ENCODE measurements at regions not wholly inside any gene's neighbourhood (a gene's known extent, or its start where the extent isn't known, plus 50 kb on each side); places are given as distances from the start of the nearest gene placed in this dataset.

- DNase-seq (ENCODE audit: low read depth in 3 of 3): peak in 1 of 3 experiments; percentile 3
Measured at GRCh38 chr18:54717673-54718407, 110.4 kb upstream of the RAB27B start.

DNA sequence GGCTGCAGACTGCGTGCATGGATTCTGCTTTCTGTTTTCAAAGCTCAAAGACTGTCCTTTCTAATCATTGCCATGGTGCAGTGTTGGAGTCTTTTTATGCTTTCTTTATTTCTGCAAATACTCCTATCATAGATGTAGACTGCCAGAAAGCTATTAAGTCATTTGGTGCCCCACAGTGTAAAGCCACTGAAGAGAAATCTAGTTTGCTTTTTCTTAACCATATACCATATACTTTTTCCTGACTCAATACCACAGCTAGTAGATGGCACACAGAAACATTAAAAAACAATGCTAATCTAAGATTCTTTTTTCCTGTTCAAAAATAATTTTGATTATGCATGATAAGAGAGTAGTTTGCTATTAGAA, 109.9 kb upstream of the RAB27B start:
- no peak for DNase-seq (ENCODE audit: low read depth in 3 of 3)

GRCh38 chr18:54720620-54721019, 107.7 kb upstream of the RAB27B start:
- no peak for DNase-seq (ENCODE audit: low read depth in 3 of 3)

DNA sequence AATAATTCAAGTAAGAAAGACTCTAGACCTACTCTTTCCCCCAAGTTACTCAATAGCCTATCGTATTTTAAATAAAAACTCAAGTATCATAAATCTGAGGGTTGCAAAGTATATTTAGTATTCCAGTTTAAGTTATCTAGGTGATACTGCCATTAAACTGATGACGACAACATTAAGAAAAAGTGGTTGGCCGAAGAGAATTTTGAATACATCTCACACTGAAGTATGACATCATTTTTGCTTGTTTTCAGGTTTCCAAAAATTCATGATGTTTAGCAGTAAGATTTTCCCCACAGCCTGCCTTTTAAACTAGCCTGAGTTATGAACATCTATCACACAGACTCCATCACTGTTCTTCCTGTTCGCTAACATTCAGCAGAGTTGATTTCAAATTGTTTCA, 102.1 kb upstream of the RAB27B start:
- no peak for DNase-seq (ENCODE audit: low read depth in 3 of 3)

DNA sequence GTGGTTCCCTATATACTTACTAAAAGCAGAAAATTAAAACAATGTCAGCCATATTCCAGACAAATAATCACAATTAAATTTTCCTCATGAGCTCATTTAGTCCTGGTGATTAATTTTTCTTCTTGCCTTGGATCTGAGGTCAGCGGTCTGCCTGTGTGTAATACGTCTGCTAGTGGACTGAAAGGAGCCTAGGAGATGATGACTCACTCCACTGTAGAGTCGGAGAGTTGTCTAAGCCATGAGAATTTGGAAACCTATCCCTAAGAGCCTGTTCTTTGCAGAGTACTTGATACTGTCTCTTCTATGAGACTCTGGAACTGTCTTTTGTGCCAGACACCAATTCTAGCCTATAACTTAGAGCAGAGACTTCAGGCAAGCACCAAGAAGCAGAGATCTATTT, 94.2 kb upstream of the RAB27B start:
- no peak for DNase-seq (ENCODE audit: low read depth in 3 of 3)

DNA sequence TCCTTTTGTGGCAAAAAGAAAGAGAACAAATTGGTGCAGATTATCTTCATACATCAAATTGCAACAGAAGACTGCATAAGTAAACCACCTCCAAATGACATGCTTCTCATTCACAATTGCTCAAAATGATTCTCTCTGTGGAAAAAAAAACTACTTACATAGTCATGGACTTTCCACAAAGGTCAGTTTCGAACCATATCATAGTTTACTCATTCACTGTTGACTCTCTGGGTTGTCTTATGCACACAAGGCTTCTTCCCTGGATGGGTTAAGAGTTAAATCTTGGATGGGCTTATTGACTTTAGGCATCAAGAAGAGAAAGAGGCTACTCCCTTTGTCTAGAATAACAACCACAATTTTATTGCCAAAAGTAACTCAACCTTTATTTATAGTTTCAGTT, 91.3 kb upstream of the RAB27B start:
- DNase-seq (ENCODE audit: low read depth in 3 of 3): no peak

DNA sequence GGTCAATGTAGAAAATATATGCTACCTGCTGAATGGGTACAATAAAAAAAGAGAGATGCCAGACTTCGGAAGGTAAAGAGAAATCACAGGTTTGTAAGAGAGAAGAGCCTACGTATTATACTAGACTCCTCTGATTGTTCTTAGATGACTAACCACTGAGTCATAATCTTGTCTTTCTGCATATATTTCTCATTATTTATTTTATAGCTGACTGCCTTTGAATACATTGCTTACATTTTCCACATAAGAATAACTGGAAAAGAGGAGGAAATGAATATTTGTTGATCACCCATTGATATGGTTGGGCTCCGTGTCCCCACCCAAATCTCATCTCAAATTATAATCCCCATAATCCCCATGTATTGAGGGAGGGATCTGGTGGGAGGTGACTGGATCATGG, 90.3 kb upstream of the RAB27B start:
- no peak for DNase-seq (ENCODE audit: low read depth in 3 of 3)

- no peak for DNase-seq (ENCODE audit: low read depth in 3 of 3)
Measured at GRCh38 chr18:54739476-54739875, 88.8 kb upstream of the RAB27B start.

GRCh38 chr18:54740136-54740846, 88.0 kb upstream of the RAB27B start:
- DNase-seq (ENCODE audit: low read depth in 3 of 3): no peak

DNA sequence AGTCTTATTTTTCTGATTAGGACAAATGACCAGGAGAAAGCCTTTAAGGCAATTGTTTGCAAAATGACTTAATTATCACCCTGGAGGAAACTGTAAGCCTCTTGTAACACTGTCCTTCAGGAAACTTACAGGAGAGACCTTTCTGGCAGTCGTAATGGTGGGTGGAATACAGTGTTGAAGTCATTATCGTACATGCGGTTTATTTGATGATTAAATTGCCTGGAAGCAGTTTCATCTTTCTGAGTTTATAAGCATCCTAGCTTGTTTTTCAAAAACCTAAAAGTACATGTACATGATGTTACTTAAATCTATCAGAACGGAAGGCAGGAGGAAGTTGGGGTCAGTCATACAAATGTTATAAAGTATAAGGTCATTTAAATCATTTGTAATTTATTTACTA, 86.2 kb upstream of the RAB27B start:
- no peak for DNase-seq (ENCODE audit: low read depth in 3 of 3)

DNA sequence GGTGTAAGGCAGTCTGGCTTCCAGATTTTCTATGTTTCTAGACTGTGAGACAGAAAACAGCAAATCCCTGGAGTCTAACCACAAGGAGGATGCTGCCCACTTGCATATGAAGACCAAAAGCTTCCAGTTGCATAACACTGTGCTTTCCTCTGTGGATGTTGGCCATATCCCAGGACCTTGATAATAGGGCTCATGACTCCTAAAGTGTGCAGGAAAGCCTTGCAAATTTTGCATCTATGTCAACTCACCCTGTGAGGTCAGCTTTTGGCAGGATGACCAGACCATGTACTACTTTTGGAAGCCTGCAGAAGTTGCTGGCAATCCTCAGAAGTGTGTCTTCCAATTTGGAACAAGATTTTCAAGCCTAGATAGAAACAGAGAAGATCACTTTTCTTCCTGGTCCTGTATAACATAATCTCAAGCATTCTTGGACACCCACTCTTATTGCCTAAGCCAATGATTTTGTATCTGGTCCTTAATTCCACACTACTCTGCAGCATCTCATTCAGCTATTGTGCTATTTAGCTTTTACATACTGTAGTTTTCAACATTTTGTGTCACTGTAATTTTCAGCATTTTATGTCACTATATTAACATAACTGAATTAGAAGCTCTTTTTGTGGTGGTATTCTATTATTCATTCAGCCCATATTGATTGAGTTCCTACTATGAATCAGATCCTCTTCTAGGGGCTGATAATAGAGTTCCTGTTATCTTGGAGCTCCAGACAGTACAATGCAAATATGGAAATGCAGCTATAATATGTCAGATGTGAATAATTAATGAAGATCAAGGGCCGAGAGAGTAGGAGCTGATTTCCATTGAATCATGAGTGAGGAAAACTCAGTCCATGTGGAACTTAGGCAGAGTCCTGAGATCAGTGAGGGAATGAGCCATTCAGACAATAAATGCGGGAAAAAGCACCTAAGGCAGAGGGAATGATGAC, 85.3 kb upstream of the RAB27B start:
- no peak for DNase-seq (ENCODE audit: low read depth in 3 of 3)

DNA sequence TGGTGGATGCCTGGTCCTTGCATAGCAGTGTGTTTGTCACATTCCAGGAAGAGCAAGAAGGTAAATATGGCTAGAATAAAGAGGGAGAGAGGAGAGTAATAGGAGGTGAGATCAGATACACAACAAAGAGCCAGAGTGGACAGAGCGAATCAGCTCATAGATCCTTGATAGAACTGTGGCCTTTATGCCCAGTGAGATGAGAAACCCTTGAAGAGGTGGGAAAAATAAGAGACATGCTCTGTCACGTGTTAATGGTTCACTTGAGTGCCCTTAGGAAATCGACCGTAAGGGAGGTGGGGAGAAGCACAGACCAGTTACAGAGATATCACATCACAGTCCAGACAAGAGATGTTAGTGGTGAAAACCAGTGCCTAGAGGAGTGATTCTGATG, 84.7 kb upstream of the RAB27B start:
- DNase-seq (ENCODE audit: low read depth in 3 of 3): no peak

GRCh38 chr18:54749291-54749690, 79.0 kb upstream of the RAB27B start:
- no peak for DNase-seq (ENCODE audit: low read depth in 3 of 3)

GRCh38 chr18:54750350-54750749, 77.9 kb upstream of the RAB27B start:
- DNase-seq (ENCODE audit: low read depth in 3 of 3): no peak

DNA sequence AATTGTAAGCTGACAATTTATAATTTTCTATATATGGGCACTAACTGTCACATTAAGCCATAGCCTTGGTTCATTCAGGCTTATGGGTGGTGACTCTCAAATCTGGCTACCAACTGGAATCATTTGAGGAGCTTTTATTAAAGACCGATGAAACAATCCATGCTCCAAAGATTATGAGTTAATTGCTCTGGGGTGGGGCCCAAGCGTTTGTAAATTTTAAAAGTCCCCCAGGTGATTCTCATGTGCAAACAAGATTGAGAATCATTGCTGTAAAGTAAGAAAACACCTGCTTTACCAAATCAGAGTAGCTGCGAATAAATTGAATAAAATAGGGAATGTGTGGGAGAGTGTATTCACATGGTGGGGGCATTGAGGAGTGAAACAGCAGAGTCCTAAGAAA, 76.1 kb upstream of the RAB27B start:
- no peak for DNase-seq (ENCODE audit: low read depth in 3 of 3)

DNA sequence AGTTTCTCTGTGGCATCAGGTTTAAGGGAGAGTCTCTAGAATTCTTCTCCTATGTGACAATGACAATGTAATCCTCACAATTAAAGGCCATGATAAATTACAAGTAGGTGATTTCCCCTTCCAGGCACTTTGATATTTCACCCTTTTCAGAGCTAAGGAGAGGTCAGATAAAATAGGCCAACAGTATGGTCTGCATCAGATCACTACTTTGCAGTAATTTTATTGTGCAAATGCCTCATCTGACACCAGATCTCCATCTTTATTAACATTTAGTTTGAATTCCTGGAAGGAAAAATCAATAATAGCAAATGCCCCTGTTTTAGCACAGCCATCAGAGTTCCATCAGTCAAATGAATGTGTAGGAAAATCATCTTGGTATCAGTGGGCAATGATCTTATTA, 72.8 kb upstream of the RAB27B start:
- no peak for DNase-seq (ENCODE audit: low read depth in 3 of 3)

DNA sequence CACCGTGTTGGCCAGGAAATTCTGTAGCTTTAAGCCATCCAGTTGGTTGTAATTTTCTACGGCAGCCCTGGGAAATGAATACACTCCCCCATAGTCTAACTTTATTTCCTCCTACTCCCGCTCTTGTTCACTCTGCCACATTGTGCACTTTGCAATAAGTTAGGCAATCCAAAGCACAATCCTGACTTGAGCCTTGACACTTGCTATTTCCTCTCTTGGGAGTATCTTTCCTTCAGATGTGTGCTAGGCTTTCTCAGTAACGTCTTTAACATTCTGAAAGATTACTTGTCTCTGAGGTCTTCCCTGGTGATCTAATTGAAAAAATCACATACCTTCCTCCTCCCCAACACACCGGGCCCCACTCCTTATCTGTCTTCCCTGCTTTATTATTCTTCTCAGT, 65.9 kb upstream of the RAB27B start:
- no peak for DNase-seq (ENCODE audit: low read depth in 3 of 3)

GRCh38 chr18:54764786-54765185, 63.5 kb upstream of the RAB27B start:
- no peak for DNase-seq (ENCODE audit: low read depth in 3 of 3)

GRCh38 chr18:54765636-54766375, 62.5 kb upstream of the RAB27B start:
- no peak for DNase-seq (ENCODE audit: low read depth in 3 of 3)

DNA sequence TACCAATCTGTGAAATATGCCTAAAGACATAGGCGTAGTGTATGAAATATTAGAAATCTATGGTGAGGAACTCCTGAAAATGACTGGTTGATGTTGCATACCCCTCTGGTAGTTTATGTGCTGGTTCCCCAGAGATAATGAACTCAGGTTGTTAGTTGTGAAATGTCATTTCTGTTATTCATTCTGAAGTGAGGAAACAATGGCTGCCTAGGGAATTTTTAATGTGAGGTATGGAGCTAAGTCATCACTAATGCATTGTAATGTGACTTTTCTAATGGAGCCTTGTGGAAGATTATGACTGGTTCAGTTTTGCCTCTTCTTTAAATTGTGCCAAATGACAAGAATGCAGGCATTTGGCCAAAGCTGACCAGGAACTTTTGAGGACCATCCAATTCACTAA, 61.6 kb upstream of the RAB27B start:
- no peak for DNase-seq (ENCODE audit: low read depth in 3 of 3)

DNA sequence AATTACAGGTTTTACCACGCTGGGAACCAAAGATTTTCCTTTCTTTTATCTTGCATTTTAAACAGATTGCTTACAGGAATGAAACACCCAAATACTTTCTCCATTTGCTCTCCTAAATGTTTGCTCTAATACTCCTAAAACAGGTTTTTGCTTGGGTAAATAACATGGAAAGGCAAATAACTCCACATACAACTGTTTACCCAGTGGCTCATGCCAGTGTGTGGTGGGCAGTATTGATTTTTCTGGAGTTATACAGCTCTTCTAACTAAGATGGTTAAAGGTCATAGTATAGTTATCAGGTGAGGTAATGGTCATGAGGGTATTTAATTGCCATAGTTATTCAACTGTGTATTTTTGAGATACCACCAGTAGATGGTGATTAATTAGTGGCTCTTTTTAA, 61.2 kb upstream of the RAB27B start:
- DNase-seq (ENCODE audit: low read depth in 3 of 3): no peak
